CD4-positive, alpha-beta T cell treated with Interleukin-15 for 4 hours (primary cell): ENCODE measurements at regions not wholly inside any gene's neighbourhood (a gene's known extent, or its start where the extent isn't known, plus 50 kb on each side); places are given as distances from the start of the nearest gene placed in this dataset.

Experiments used
- DNase-seq: peaks from one replicate; pipeline ENCODE4 v3.0.0-alpha.2; 2020; ENCODE audit warnings: low spot score

- DNase-seq, result no peak
Observed at GRCh38 chr1:199855580-199855979, 171.9 kb upstream of the NR5A2 start.

- DNase-seq, result no peak
Observed at GRCh38 chr1:199856216-199856780, 171.2 kb upstream of the NR5A2 start.

GRCh38 chr1:199857108-199857507 is 170.4 kb upstream of the NR5A2 start:
- DNase-seq, result no peak

GRCh38 chr1:199857516-199857915 is 170.0 kb upstream of the NR5A2 start:
- no peak for DNase-seq

- DNase-seq, result no peak
Observed at GRCh38 chr1:199858171-199858570, 169.3 kb upstream of the NR5A2 start.

- DNase-seq, result no peak
Observed at GRCh38 chr1:199858856-199859255, 168.7 kb upstream of the NR5A2 start.

GRCh38 chr1:199859491-199859933 is 168.0 kb upstream of the NR5A2 start:
- DNase-seq, result no peak

GRCh38 chr1:199861020-199861795 is 166.3 kb upstream of the NR5A2 start:
- DNase-seq, result no peak

- DNase-seq, result no peak
Observed at GRCh38 chr1:199862047-199862446, 165.5 kb upstream of the NR5A2 start.

GRCh38 chr1:199866210-199866617 is 161.3 kb upstream of the NR5A2 start:
- no peak for DNase-seq

- no peak for DNase-seq
Observed at GRCh38 chr1:199867601-199868000, 159.9 kb upstream of the NR5A2 start.

GRCh38 chr1:199868777-199869176 is 158.7 kb upstream of the NR5A2 start:
- no peak for DNase-seq

- no peak for DNase-seq
Observed at GRCh38 chr1:199875337-199875736, 152.2 kb upstream of the NR5A2 start.

GRCh38 chr1:199875856-199876255 is 151.7 kb upstream of the NR5A2 start:
- no peak for DNase-seq

- DNase-seq, result no peak
Observed at GRCh38 chr1:199877526-199878384, 149.8 kb upstream of the NR5A2 start.

GRCh38 chr1:199878823-199879222 is 148.7 kb upstream of the NR5A2 start:
- DNase-seq, result no peak

GRCh38 chr1:199898654-199899053 is 128.9 kb upstream of the NR5A2 start:
- DNase-seq, result no peak

- no peak for DNase-seq
Observed at GRCh38 chr1:199901341-199901740, 126.2 kb upstream of the NR5A2 start.

GRCh38 chr1:199907361-199907760 is 120.1 kb upstream of the NR5A2 start:
- DNase-seq, result no peak

GRCh38 chr1:199909137-199909536 is 118.4 kb upstream of the NR5A2 start:
- DNase-seq, result no peak

GRCh38 chr1:199913318-199913717 is 114.2 kb upstream of the NR5A2 start:
- DNase-seq, result no peak

- no peak for DNase-seq
Observed at GRCh38 chr1:199914546-199914945, 113.0 kb upstream of the NR5A2 start.
